GM21786 (cell line): ENCODE measurements at regions not wholly inside any gene's neighbourhood (a gene's known extent, or its start where the extent isn't known, plus 50 kb on each side); places are given as distances from the start of the nearest gene placed in this dataset.

Experiments
- ATAC-seq: cut with Tn5 transposase; IDR thresholded peaks from one replicate; pipeline ENCODE4 v1.9.1; 2021; ENCODE audit not compliant: unreplicated experiment

DNA sequence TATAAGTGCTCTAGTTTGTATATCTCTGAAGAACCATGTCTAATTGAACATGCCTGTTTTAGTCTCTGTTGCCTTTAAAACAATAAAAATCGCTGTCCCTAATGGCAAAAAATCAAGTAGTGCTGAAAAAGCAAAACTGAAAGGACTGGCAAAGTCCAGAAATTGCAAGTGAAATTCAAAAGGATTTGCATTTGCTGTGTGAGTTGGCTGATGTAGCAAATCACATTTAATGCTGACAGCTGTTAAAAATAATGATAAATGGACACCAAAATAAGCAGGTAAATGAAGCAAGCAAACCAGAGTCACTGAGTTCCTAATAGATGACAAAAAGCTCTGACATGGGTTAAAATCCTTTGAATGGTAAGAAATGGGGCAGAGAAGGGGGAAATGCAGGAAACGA, 874.1 kb downstream of the GRM8 start:
- ATAC-seq = no peak

DNA sequence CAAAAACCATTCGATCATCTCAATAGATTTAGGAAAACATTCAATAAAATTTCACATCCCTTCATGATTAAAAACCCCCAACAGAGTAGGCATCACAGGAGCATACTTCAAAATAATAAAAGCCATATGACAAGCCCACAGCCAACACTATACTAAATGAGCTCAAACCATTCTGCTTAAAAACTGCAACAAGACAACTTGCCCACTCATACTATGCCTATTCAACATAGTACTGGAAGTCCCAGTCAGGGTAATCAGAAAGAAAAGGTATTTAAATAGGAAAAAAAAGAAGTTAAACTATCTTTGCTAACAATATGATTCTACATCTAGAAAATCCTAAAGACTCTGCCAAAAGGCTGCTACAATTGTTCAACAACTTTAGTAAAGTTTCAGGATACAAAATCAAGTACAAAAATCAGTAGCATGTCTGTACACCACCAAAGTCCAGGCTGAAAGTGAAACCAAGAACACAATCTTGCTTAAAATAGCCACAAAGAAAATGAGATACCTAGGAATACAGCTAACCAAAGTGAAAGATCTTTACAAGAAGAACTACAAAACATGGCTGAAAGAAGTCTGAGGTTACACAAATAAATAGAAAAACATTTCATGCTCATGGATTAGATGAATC, 882.6 kb downstream of the GRM8 start:
- ATAC-seq = peak; percentile 82

DNA sequence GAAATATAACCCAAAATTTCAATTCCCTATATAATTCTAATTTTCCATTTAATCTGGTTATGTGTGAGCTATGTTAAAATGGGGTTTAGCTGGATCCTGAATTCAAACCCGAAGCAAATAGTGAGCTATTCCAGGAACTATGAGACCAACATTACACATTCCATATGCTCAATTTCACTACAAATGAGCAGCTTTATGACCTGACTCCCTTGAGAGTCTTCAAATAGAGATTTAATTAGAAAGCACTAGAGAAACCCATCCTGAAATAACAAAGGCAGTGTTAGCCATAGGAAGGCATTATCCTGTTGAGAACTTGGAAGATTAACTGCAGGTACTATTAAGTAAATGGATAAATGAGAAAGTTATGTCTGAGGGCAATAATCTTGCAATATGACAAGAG, 890.0 kb downstream of the GRM8 start:
- no peak for ATAC-seq

DNA sequence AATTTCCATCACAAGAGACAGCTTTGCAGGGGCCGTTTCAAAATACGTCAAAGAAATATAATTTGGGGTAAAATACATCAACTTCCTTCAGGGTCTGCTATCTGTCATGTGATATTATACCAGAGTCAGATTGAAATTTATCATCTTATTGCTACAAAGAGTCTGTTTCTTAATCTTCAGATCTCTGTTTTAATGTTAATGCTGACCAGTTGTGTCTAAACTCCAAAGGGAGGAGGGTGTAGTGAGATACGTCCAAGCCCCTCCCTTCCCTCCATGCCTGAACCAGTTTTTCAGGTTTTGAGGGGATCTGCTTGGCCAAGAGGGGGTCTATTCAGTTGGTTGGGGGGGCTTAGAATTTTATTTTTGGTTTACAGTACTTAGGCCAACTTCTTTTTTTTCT, 891.6 kb downstream of the GRM8 start:
- no peak for ATAC-seq

DNA sequence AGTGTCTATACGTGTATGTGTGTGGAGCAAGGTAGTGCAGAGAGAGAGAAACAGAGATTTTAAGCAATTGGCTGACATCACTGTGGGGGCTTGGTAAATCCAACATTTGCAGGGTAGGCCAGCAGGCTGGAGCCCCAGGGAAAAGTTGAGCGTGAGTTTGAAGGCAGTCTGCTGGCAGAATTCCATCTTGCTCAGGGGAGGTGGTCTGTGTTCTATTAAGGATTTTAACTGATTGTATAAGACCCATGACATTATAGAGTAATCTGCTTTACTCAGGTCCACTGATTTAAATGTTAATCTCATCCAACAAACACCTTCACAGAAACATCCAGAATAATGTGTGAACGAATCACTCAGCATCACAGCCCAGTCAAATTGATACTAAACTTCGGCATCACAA, 912.9 kb downstream of the GRM8 start:
- ATAC-seq = no peak

DNA sequence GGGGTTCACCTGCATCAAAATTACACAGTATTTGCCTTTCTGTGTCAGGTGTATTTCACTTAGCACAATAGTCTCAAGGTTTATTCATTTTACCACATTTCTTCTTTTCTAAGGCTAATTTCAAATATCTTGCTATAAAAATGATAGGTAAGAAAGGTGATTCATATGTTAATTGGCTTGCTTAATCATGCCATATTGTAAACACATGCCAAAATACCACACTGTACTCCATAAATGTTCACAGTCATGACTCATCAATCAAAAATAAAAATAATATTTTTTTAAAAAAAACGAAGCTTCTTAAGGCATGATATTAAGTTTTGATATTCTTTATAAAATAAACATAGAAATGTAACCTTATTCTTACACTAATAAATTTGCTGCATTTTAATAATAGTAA, 947.1 kb downstream of the GRM8 start:
- ATAC-seq = no peak

DNA sequence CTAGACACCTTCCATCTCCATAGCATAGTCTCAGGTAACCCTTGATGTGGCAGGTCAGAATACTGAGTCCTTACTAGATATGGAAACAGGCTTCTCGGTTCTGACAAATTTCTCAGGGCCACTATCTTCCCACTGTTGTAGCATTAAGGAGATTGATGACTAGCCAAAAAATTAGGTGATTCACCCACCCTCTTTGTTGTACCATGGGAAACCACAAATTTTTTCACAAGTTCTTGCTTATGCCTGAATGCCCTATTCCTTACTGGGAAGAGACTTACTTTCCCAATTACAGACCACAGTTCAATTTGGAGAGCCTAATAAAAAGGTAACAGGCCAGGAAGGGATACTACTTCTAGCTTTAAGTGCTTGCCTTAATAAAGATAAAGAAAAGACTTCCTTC, 948.8 kb downstream of the GRM8 start:
- no peak for ATAC-seq

DNA sequence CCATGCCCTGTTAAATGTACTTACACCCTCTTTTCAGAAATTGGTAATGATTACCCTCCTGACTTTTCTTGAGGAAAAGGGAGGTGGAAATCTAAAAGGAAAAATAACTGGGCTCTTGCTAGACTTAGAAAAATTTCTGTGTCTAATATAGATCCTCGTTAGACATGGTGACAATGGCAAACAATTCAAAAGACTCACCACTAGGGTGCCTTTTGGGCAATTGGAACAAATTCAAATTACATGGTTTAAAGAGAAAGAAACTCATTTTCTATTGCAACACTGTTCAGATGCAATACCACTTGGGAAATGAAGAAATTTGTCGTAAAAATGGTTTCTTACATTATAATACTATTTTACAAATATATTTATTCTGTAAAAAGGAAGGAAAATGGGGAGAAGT, 950.1 kb downstream of the GRM8 start:
- ATAC-seq = no peak

DNA sequence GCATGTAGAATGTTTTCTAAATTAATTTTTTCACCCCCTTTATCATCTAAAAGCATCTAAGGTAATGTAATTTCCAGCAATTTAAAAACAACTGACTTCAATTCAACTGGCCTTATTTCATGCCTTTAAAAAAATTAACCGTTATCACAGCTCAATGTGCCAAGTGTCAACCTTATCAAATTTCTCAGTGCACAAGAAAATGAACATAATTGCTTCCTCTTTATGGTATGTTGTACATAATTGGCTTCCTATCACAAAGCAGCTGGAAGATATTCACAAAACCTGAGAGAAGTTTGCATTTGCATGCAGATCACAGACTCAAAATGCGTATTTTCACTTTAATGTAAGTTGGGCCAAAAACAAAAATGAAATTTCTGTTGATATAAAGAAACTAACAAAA, 966.4 kb downstream of the GRM8 start:
- no peak for ATAC-seq

DNA sequence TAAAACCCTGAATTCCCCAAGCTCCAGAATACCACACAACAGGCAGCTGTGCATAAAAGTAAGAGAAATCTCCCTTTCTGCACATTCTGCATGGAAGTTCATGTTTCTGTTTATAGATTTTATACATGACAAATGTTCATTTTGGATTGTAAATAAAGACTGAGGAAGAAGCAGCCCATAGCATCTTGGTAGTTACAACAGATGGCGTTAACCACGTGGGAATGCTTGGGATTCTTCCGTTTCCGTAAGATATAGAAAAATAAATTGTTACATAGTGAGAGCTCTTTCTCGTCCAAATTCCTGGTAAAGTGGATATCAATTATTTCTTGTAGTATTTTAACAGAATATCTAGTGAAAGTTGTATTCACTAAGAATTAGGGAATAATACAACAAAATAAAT, 1016.5 kb downstream of the GRM8 start:
- ATAC-seq = no peak

DNA sequence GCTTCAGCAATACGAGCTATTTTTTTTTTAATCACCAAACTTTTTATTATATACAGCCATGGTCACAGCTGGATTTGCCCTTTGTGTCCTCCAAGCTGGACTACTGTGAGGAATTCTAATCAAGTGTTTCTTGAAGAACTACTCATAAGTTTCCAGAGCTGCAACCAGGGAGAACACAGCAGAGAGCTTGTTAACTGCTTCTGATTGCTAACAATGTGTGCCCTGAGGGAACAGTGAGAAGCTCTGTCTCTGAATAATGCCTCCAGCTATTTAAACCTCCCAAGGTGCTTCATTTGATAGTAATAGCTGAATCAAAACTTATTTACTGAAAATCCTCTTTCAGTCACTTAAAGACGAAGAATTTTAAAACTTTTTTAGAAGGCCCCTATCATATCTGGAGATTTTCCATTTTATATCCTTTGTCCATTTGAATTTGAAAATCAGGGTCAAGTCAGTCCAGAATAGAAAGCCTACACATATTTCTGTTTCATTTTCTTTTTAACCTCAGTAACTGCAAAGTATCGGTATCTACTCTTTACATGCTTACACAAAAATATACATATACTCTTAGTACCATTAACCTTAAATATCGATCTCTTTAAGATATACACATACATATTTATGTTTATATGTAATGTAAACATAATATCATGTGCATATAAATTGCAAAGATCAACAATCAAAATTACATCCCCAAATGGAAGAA, 1024.2 kb downstream of the GRM8 start:
- no peak for ATAC-seq

DNA sequence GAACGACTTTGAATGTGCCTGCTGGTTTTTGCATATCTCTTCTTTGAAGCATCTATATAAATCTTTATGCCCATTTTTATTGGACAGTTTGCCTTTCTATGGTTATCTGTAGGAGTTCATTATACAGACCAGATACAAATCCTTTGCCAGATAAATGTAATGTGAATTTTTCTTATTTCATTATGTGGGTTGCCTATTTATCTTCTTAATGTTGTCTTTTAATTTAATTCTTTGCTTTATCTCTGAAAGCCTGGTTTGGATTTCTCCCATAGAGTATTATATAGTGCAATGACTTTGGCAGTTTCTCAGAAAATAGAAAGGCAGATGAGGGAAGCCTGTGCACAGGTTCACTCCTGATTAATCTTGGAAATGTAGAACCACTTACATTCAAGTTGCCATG, 1025.1 kb downstream of the GRM8 start:
- no peak for ATAC-seq

DNA sequence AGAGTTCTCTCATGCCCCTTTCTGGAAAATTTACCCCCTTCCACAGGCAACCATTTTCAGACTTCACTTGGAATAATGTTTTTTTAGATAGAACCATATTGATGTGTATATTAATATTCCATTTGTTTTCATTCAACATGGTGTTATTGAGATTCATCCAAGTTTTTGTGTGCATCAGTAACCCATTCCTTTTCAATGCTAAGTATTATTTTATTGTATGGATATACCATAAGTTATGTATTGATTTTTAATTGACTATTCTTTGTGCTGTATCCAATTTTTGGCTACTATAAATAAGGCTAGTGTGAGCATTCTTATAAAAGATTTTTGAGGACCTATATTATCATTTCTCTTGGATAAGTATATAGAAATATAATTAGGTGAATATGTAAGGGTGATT, 1025.7 kb downstream of the GRM8 start:
- ATAC-seq = no peak

DNA sequence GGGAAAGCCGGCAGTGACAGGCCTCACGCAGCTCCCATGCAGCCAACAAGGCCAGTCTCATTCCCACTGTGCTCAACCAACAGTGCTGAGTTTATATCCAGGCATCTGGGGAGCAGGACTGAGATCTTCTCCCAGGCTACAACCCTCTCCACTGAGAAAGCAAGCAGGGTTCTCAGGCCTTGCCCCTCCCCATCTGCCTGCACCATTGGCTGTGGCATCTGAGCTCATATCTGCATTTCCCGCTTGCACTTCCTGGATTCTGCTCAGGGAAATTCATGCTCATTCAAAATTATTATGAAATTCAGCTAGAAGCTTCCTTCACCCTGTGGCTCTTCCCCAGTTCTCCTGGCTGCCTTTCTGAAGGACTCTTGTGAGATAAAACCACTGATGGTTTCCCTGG, 1029.0 kb downstream of the GRM8 start:
- ATAC-seq = no peak

DNA sequence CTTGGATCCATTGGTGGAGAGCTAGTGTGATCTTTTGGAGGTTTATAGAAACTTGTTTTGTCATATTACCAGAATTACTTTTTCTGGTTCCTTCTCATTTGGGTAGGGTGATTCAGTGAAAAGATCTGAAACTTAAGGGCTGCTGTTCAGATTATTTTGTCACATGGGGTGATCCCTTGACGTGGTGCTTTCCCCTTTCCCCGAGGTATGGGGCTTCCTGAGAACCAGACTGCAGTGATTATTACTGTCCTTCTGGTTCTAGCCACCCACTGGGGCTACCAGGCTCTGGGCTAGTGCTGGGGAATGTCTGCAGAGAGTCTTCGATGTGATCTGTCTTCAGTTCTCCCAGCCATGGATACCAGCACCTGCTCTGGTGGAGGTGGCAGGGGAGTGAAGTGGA, 1030.0 kb downstream of the GRM8 start:
- ATAC-seq = peak; percentile 67

DNA sequence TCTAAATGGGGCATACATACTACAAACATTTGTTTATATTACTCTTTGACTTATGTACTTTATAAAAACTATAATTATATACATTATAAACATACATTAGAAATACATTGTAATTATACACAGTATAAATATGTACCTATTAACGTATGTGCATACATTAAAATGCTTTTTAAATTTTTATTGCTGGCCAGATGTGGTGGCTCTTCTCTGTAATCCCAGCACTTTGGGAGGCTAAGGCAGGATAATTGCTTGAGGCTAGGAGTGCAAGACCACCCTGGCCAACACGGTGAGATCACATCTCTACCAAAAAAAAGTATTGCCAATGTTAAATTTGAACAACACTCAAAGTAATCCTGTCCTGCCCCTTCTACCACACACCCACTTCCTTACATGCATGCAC, 1037.0 kb downstream of the GRM8 start:
- ATAC-seq = no peak

DNA sequence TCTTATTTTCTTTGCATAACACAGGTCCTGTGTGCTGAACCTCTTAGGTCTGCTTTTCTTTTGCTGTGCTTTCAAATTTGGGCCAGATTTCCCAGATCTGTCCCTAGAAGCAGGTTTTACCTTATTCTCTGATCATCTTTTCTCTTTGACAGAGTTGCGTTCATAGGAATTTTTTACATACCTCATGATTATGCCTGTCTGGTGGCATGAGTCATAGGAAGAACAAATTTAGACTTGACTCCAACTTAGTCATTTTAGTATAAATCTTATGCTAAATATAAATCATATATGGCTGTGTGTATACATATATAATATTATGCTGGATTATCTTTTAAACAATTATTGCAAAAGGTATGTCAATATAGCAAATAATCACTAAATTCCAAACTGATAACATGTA, 1038.9 kb downstream of the GRM8 start:
- ATAC-seq = no peak

DNA sequence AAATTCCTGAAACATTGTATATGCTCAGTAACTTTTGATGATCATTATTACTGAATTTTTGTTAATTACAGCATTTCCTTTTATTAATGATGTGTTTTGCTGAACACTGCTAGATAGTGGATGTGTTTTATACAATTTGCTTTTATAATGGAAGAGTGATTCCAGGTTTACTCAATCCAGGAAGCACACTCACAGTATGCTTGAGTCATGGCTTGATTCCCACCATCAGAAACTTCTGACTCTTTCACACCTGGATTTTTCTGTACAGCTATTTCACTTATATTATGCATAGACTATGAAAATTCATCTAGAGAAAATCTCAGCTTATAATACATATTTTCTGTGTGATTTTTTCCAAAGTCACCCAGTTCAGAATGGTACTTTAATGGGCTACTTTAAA, 1040.9 kb downstream of the GRM8 start:
- ATAC-seq = no peak

DNA sequence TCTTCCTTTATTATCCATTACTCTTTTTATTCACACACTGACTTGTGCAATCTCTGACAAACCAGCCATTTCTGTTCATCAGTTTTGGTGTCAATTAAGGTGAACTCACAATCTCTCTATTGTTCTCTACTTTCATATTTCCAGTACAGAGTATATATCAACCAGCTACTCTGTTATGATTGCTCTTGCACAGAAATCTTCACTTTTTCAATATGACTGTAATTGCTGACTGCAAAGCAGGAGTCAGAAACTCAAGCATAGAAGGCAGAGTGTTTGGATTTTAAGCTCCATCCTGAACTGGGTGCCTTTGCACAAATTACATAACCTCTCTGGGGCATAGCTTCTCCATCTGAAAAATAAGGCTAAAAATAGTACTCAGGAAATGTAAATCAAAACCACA, 1042.0 kb downstream of the GRM8 start:
- ATAC-seq = no peak

DNA sequence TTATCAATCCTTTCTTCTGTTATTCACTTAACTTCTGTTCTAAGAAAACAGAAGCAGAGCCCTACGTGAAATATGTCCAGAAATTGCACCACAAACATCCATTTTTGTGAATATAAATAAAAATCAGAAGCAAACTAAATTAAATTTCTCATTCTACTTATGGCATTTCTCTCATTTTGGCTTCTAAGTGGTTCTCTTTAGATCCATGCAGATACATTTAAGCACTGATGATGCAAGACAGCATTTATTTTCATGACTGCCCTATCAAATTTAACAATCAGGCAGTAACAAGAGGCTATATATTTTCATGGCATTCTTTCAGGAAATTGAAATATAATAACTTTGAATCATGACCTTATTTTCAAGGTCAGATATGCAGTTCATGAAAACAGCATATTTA, 1049.6 kb downstream of the GRM8 start:
- ATAC-seq = no peak

DNA sequence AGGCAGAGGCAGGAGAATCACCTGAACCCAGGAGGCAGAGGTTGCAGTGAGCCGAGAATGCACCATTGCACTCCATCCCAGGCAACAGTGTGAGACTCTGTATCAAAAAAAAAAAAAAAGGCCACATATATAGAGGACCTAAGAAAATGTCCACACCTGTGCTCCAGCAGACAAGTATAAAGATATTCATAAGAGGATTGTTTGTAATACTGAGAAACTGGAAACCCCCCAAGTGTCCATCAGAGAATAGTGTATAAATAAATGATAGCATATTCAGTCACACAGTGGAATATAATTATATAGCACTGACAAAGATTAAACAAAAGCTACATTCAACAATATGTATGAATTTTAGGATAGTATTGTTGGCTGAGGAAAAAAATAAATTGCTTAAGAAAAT, 1050.6 kb downstream of the GRM8 start:
- no peak for ATAC-seq

DNA sequence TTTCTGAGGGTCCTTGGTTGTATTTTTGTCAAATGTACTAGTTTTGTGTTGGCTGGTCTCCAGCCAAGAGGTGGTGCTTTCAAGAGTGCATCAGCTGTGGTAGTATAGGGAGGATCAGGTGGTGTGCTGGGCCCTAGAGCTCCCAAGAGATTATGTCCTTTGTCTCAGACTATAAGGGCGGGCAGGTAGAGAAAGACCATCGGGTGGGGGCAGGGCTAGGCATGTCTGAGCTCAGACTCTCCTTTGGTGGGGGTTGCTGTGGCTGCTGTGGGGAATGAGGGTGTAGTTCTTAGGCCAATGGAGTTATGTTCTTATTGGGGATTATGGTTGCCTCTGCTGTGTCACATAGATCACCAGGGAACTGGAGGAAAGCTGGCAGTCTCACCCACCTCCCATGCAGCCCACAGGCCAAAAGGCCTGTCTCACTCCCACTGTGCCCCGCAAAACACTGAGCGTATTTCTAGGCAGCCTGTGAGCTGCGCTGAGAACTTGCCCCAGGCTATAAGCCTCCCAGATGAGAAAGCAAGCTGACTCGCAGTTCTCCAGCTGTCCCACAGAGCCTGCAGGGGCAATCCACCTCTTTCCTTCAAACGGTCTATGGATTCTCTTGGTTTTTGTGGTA, 1066.7 kb downstream of the GRM8 start:
- ATAC-seq = no peak

DNA sequence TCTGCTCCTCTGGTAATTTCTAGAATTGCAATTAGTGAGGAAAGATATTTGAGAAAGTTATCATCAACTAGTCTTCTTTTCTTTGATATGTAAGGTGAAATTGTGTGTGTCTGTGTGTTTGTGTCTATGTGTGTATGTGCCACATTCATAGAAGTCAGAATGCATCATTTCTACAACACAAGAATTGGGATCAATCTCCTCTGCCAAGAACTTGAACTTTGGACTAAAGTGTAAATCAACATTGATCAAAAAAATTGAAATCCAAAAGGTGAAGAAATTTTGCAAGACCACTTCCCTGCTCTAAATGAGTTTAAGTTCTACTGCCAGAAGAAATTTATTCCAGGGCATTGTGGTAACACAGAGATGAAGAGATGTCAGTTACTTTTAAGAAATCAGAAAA, 1072.8 kb downstream of the GRM8 start:
- no peak for ATAC-seq
